GM18951 (cell line): ENCODE measurements at regions not wholly inside any gene's neighbourhood (a gene's known extent, or its start where the extent isn't known, plus 50 kb on each side); places are given as distances from the start of the nearest gene placed in this dataset.

Experiments
- POLR2A ChIP-seq: IDR thresholded peaks from 4 replicates; pipeline ENCODE4 v1.6.1; 2011; ENCODE audit warnings: mild to moderate bottlenecking; ENCODE audit not compliant: insufficient read length, insufficient read depth; ENCODE audit errors: extremely low read depth
- in situ Hi-C: fragments of 300-500 bp; cut with MboI; formaldehyde crosslinking; loops from one replicate; pipeline ENCODE4 v1.12.0; 2022; ENCODE audit warnings: low sequenced_read_pairs, mixed read lengths, inconsistent platforms; ENCODE audit not compliant: unreplicated experiment

- in situ Hi-C loops = no loop called here
- no peak for TF ChIP-seq POLR2A
Measured at GRCh38 chr13:21757763-21758162, 86.9 kb downstream of the FGF9 start.

DNA sequence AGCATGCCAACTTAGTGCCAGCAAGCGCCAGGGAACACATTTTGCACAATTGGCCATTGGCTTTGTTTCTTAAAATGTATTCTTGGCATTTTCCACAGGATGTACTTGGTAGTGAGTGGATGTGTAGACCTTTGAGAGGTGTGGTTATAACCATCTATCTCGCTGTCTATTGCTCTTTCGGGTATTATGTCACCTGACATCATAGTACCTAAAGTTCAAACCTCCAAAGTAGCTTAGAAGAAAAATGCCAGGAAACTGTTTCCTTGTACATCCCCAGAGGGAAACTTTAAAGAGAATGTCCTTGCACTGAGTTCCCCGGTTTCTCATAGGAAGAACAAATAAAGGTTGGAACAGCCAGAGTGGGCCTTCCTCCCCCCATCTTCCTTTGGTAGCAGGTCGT, 87.6 kb downstream of the FGF9 start:
- in situ Hi-C loops = no loop called here
- no peak for TF ChIP-seq POLR2A

DNA sequence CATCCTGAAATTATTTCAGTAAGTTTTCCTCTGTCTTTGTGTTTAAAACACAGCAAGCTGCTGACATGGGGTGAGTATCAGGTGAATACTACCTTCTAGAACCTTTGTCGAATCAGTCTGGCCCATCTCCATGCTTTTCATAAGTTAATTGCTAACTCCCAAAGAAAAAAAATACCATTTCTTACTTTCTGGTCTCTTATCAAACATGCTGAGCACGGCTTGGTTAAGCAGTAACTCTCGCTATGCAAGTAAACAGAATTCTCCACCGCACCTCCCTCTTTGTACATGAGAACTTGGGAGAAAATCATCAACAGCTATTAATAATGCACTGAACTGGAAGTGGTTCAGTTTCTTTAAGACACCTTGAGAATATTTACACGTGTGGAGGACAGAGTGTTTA, 88.6 kb downstream of the FGF9 start:
- in situ Hi-C loops = no loop called here
- no peak for TF ChIP-seq POLR2A

- TF ChIP-seq POLR2A = no peak
- in situ Hi-C loops = no loop called here
Measured at GRCh38 chr13:21759911-21760310, 89.0 kb downstream of the FGF9 start.

DNA sequence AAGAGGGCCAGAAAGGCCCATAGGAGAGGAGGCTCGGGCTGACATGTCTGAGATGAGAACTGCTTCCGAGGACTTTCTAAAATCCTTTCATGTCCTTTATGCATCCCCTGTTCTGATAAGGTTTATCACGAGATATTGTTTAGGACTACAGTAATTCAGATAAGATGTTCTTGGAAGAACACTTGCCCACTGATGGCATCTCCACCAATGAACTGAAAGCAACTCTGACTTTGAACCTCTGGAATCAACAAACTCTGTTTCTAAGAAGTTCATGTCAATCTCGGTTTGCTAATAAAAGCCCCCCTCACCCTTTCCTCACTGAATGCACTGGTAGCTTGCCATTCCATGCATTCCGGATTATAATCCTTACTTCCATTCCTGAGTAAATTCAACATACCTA, 90.9 kb downstream of the FGF9 start:
- no peak for TF ChIP-seq POLR2A
- in situ Hi-C loops = no loop called here

GRCh38 chr13:21762512-21762911, 91.6 kb downstream of the FGF9 start:
- TF ChIP-seq POLR2A = no peak
- in situ Hi-C loops = no loop called here

DNA sequence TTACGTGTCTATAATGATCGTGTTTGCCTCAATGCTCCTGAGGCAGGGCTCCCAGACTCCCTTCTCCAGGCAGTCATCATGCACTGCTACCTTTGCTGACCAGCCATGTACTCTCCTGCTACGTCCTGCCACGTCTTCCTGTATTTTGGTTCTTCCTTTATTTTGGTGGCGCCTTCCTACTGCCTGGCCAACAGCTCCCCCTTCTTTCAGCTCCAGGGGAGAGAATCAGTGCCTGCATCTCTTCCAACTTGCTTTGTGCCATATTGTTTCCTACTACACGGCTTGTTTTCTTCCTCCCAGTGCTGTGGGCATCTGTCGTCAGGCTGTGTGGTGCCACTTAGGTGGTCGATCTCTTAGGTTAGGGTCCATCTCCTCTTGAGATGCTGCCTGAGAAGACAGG, 96.2 kb downstream of the FGF9 start:
- TF ChIP-seq POLR2A = no peak
- in situ Hi-C loops = no loop called here

GRCh38 chr13:21771075-21771474, 100.2 kb downstream of the FGF9 start:
- TF ChIP-seq POLR2A = no peak
- in situ Hi-C loops = no loop called here

DNA sequence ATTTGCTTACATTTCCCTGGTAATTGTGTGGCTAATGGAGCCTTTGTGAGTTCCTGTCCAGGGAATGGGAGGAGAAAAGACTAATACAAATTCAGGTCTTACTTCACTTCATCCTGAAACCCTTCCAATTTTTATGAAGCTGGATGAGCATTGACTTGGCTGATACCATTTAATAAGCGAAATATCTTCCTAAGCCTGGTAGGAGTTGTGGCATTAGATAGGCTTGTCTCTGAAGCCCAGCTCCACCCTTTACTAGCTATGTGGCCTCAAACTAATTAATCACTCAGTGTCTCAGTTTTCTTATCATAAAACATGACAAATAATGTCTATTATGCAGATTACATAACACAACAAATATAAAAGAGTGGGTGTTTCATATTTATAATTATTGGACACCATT, 106.3 kb downstream of the FGF9 start:
- in situ Hi-C loops = no loop called here
- TF ChIP-seq POLR2A = no peak

GRCh38 chr13:21777813-21778212, 106.9 kb downstream of the FGF9 start:
- TF ChIP-seq POLR2A = no peak
- in situ Hi-C loops = no loop called here

DNA sequence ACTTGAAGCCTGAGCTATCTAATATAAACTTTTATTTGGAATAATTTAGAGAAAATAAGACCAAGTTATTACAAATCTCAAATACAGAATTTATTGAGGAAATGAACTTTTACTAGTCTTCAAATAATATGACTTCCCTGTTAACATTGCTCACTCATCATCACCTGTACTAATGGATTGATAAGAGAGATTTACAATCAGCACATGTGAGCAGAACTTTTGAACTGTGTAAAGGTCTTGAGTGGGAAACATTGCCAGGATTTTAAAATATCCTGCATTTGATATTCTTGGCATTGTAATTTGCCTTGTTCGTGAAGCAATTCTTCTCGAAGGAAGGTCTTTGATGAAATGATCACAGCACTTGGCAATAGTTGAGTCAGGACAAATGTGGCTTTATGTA, 111.9 kb downstream of the FGF9 start:
- no peak for TF ChIP-seq POLR2A
- in situ Hi-C loops = no loop called here

- TF ChIP-seq POLR2A = no peak
- in situ Hi-C loops = no loop called here
Measured at GRCh38 chr13:21785990-21786389, 115.1 kb downstream of the FGF9 start.

GRCh38 chr13:21796066-21796465, 125.2 kb downstream of the FGF9 start:
- in situ Hi-C loops = no loop called here
- TF ChIP-seq POLR2A = no peak

- TF ChIP-seq POLR2A = no peak
- in situ Hi-C loops = no loop called here
Measured at GRCh38 chr13:21796775-21797514, 126.1 kb downstream of the FGF9 start.

- in situ Hi-C loops = no loop called here
- no peak for TF ChIP-seq POLR2A
Measured at GRCh38 chr13:21797736-21798135, 126.9 kb downstream of the FGF9 start.
